Immature natural killer cell (primary cell): ENCODE measurements at regions not wholly inside any gene's neighbourhood (a gene's known extent, or its start where the extent isn't known, plus 50 kb on each side); places are given as distances from the start of the nearest gene placed in this dataset.
"Not testable (repeated sequence)": the region's sequence is repeated elsewhere in the genome, so short reads cannot be mapped to it uniquely, and the experiment has no call there.

Experiments used
- DNase-seq, 3 donors: peaks; one replicate each; pipeline ENCODE4 v3.0.0; 2022; ENCODE audit warnings: mixed read lengths in 1 of 3
- H3K27ac Mint-ChIP-seq, 6 donors: one replicate each; pipeline ENCODE4 v1.8.0; 2020; ENCODE audit warnings: mixed read lengths in 6 of 6, mild to moderate bottlenecking in 5 of 6, inconsistent platforms in 4 of 6, moderate library complexity in 3 of 6
- H3K27me3 Mint-ChIP-seq, 3 donors: one replicate each; pipeline ENCODE4 v1.8.0; 2020 to 2021; ENCODE audit warnings: low read depth in 3 of 3, mild to moderate bottlenecking in 3 of 3, mixed read lengths in 3 of 3, moderate library complexity in 3 of 3, inconsistent platforms in 1 of 3
- H3K36me3 Mint-ChIP-seq, 3 donors: one replicate each; pipeline ENCODE4 v1.8.0; 2020; ENCODE audit warnings: mixed read lengths in 3 of 3, inconsistent platforms in 2 of 3, mild to moderate bottlenecking in 2 of 3
- H3K4me1 Mint-ChIP-seq, 2 donors: one replicate each; pipeline ENCODE4 v1.8.0; 2020; ENCODE audit warnings: inconsistent platforms in 2 of 2, mild to moderate bottlenecking in 2 of 2, mixed read lengths in 2 of 2, moderate library complexity in 1 of 2
- H3K4me3 Mint-ChIP-seq, 5 donors: one replicate each; pipeline ENCODE4 v1.8.0; 2020; ENCODE audit warnings: mild to moderate bottlenecking in 5 of 5, mixed read lengths in 5 of 5, inconsistent platforms in 3 of 5, moderate library complexity in 3 of 5
- H3K9me3 Mint-ChIP-seq, 6 donors: one replicate each; pipeline ENCODE4 v1.8.0; 2020; ENCODE audit warnings: mild to moderate bottlenecking in 6 of 6, mixed read lengths in 6 of 6, inconsistent platforms in 4 of 6, moderate library complexity in 3 of 6

DNA sequence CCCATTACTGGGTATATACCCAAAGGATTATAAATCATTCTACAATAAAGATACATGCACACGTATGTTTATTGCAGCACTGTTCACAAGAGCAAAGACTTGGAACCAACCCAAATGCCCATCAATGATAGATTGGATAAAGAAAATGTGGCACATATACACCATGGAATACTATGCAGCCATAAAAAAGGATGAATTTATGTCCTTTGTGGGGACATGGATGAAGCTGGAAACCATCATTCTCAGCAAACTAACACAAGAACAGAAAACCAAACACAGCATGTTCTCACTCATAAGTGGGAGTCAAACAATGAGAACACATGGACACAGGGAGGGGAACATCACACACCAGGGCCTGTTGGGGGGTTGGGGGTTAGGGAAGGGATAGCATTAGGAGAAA is 484.9 kb upstream of the SLC35B3 start:
- H3K27ac Mint-ChIP-seq, H3K4me1 Mint-ChIP-seq, DNase-seq, H3K36me3 Mint-ChIP-seq, H3K4me3 Mint-ChIP-seq, H3K27me3 Mint-ChIP-seq: not testable (repeated sequence)
- H3K9me3 Mint-ChIP-seq: peaks cover 4 to 16% (median 8%) of the 10 kb centered on the region in 6 donors

DNA sequence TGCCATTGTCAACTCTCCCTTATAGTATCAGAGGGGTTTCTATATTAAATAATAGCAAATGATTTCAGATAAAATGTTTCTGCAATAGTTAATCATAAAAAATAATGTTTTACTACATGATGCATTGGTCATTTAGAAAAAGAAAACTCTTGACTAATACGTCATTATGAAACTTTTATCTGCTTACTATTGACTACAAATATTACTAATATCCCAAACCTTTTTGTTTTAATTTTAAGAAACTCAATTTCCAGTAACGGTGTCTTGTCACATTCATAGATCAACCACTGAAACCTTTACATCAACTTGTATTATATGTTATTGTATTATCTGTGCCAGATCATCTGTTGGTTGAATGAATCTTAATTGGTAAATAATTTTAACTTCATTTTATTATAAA is 482.9 kb upstream of the SLC35B3 start:
- H3K27ac Mint-ChIP-seq: no peak overlapping the region
- no peaks in the 10 kb centered on the region for H3K4me1 Mint-ChIP-seq

DNA sequence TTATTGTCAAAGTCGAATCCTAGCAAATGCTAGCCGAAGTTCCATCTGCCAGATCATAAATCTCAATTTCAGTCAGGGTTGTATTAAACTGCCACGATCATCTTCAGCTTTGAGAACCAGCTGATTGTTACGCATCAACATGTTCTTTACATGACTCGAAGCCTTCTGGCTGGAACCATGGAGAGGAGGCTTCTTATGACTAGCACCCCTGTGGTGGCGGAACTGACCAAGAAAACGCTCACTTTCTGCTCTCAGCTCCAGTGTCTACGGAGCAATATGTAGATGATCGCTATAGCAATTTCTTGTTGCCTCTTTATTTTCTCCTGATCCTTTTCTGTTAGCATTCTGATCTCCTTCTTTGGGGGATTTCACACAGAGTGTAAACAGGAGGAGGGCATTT is 479.4 kb upstream of the SLC35B3 start:
- Mint-ChIP-seq H3K4me3 (no peak overlapping the region), H3K4me1 (no peaks in the 10 kb centered on the region), H3K36me3 (no peaks in the 10 kb centered on the region), H3K9me3 (peaks cover 6 to 23% (median 11%) of the 10 kb centered on the region in 6 donors), H3K27me3 (no peaks in the 10 kb centered on the region), H3K27ac (no peak overlapping the region)
- DNase-seq: no peak

More for the DNA sequence above, 482.9 kb upstream of the SLC35B3 start:
- Mint-ChIP-seq H3K4me3 (no peak overlapping the region), H3K9me3 (peaks cover 6 to 21% (median 9%) of the 10 kb centered on the region in 6 donors), H3K36me3 (no peaks in the 10 kb centered on the region), H3K27me3 (no peaks in the 10 kb centered on the region)
- no peak for DNase-seq

DNA sequence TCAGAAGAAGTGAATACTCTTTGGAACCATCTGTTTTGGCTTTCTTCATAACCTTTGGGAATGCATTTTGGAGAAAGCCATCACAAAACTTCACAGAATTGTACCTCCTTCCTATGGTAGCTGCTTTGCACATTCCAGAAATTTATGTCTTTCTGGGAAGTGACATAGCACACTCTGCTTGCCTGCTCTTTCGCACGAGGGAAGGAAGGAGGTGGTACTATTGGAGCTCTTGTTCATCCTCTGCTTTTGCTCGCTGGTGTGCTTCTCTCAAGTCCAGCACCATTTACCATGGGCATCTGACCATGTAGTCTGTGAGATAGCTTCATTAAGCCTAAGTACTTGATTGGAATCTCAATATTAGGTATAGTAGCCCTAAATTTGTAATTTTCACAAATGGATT is 473.3 kb upstream of the SLC35B3 start:
- H3K27me3 Mint-ChIP-seq: no peaks in the 10 kb centered on the region
- no peak overlapping the region for H3K27ac Mint-ChIP-seq
- no peak for DNase-seq
- no peak overlapping the region for H3K4me3 Mint-ChIP-seq
- no peaks in the 10 kb centered on the region for H3K36me3 Mint-ChIP-seq
- H3K4me1 Mint-ChIP-seq: no peaks in the 10 kb centered on the region
- H3K9me3 Mint-ChIP-seq: peaks cover 0 to 20% (median 8%) of the 10 kb centered on the region in 6 donors

DNA sequence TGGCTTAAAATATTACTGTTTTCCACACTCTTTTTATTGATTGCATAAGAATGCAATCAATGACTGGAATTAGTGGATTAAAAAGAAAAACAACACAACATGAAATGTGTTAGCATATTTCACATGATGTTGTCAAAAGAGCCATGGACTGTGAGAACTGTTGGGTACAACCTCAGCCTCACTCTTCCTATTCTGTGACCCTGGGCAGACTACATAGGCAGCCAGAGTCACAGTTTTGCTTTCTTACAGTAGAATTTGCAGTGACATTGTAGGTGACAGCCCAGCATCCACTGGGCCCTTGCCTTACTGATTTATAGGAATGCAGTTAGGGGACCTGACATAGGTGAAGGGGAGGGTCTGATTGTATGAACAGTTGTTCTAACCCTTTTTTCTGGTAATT is 471.4 kb upstream of the SLC35B3 start:
- H3K4me3 Mint-ChIP-seq: no peak overlapping the region
- no peak for DNase-seq

DNA sequence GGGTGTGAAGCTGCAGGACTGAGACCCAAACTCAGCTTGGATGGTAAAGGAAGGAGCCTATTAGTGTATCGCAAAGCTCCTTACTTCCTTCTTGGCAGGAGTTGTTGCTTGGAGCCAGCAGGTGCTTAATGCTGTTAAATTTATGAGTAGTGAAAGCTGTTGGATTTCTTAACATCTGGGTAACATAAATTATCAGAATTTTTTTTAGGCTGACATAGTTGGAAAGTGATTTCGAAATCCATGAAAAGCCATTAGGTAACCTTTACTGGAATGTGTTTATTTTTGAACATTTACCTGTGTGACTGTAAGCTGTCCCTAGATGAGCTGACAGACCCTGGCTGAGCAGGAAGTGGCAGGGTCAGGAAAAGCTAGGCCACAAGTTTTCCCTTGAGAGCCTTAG is 470.4 kb upstream of the SLC35B3 start:
- no peak overlapping the region for H3K27ac Mint-ChIP-seq
- H3K27me3 Mint-ChIP-seq: no peaks in the 10 kb centered on the region
- no peak for DNase-seq
- no peak overlapping the region for H3K4me3 Mint-ChIP-seq
- H3K9me3 Mint-ChIP-seq: peaks cover 0 to 11% (median 2%) of the 10 kb centered on the region in 6 donors
- H3K36me3 Mint-ChIP-seq: no peaks in the 10 kb centered on the region
- H3K4me1 Mint-ChIP-seq: no peaks in the 10 kb centered on the region

More for the DNA sequence above, 471.4 kb upstream of the SLC35B3 start:
- Mint-ChIP-seq H3K27me3 (no peaks in the 10 kb centered on the region), H3K9me3 (peaks cover 0 to 20% (median 2%) of the 10 kb centered on the region in 6 donors), H3K4me1 (no peaks in the 10 kb centered on the region), H3K27ac (no peak overlapping the region), H3K36me3 (no peaks in the 10 kb centered on the region)

DNA sequence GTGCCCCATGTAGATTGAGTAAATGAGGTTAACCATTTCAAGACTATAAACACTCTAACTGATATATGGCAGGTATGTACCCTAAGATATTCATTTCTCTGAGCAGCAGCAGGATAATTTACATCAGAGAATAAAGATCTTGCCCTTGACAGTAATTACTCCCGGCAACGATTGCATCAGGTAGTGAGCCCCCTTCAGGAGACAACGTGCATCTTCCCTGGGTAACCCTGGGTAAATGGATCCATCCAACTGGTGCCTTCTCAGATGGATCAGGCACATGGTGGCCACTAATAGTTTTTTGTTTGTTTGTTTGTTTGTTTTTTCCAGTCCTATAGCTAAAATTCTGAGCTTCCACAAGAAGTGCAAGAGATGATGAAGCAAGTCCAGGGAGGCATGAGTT is 469.4 kb upstream of the SLC35B3 start:
- no peaks in the 10 kb centered on the region for H3K4me1 Mint-ChIP-seq
- H3K27me3 Mint-ChIP-seq: no peaks in the 10 kb centered on the region
- H3K36me3 Mint-ChIP-seq: no peaks in the 10 kb centered on the region
- H3K9me3 Mint-ChIP-seq: peaks cover 0 to 11% (median 2%) of the 10 kb centered on the region in 6 donors
- DNase-seq: no peak
- H3K4me3 Mint-ChIP-seq: no peak overlapping the region
- H3K27ac Mint-ChIP-seq: no peak overlapping the region

DNA sequence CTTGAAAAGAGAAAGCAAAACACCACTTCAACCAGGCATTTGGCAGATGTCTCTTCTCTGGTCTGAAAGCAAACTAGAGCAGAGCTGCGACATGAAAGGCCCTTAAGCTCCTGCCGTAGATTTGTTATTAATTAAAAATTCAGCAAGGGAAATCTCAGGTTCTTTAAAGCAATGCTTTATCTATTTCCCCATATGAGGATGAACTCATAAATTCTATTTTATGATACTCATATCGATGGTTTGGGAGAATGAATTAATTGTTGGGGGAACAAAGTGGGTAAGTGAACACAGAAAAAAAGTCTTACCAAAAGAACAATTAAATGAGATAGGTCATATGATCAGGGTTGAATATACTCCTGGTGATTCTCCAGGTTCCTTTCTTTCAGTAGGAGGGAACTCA is 464.7 kb upstream of the SLC35B3 start:
- H3K27ac Mint-ChIP-seq: no peak overlapping the region
- H3K4me1 Mint-ChIP-seq: no peaks in the 10 kb centered on the region
- H3K4me3 Mint-ChIP-seq: no peak overlapping the region
- H3K9me3 Mint-ChIP-seq: peaks cover 0 to 9% (median 1%) of the 10 kb centered on the region in 6 donors
- no peaks in the 10 kb centered on the region for H3K36me3 Mint-ChIP-seq
- DNase-seq: no peak
- no peaks in the 10 kb centered on the region for H3K27me3 Mint-ChIP-seq

DNA sequence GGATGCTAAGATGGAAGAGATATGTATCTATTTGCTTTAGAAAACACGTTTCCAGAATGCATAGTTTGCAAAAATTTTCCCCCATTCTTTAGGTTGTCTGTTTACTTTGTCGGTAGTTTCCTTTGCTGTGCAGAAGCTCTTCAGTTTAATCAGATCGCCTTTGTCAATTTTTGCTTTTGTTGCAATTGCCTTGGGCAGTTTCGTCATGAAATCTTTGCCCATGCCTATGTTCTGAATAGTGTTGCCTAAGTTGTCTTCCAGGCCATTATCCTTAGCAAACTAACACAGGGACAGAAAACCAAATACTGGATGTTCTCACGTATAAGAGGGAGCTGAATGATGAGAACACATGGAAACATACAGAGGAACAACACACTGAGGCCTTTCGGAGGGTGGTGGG is 454.2 kb upstream of the SLC35B3 start:
- no peaks in the 10 kb centered on the region for H3K36me3 Mint-ChIP-seq
- H3K4me3 Mint-ChIP-seq: no peak overlapping the region
- peaks cover 0 to 4% (median 0%) of the 10 kb centered on the region in 6 donors for H3K9me3 Mint-ChIP-seq
- no peak for DNase-seq
- H3K4me1 Mint-ChIP-seq: no peaks in the 10 kb centered on the region
- peaks cover 0 to 5% (median 2%) of the 10 kb centered on the region in 3 donors for H3K27me3 Mint-ChIP-seq
- H3K27ac Mint-ChIP-seq: no peak overlapping the region

DNA sequence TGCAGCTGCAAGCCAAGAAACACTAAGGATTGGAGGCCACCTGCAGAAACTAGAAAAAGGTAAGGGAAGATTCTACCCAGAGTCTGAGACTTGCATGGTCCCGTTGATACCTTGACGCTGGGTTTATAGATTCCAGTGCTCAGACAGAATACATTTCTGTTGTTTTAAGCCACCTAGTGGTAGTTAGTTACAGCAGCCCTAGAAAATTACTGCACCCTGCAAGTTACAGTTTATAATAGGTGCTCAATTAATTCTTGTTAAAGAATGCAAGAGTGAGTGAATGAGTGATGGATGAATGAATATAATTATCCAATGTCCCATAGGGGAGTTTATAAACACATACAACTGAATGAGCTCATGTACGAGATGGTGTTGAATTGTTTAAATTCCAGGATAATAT is 453.1 kb upstream of the SLC35B3 start:
- H3K27me3 Mint-ChIP-seq: peaks cover 0 to 5% (median 2%) of the 10 kb centered on the region in 3 donors
- H3K27ac Mint-ChIP-seq: no peak overlapping the region
- DNase-seq: no peak
- no peaks in the 10 kb centered on the region for H3K4me1 Mint-ChIP-seq
- peaks cover 0 to 4% (median 2%) of the 10 kb centered on the region in 6 donors for H3K9me3 Mint-ChIP-seq
- H3K4me3 Mint-ChIP-seq: no peak overlapping the region
- no peaks in the 10 kb centered on the region for H3K36me3 Mint-ChIP-seq

DNA sequence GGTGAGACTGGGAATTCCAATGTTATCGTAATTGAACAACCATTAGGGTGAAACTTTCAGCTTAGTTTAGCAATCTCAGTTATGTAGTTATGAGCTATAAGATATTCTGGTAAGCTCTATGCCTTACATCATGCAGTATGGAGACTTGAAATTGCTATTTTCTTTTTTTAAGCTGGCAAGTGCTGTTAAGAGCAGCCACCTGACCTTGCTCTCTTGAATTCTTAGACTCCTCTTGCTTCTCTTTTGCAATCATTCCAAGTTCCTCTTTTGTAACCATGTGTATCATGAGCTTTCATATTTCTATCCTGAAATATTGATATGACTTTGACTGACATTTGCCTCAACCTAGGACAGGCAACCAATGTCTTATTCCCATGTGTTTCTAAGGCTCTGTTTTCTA is 446.3 kb upstream of the SLC35B3 start:
- peaks cover 0 to 13% (median 3%) of the 10 kb centered on the region in 6 donors for H3K9me3 Mint-ChIP-seq
- H3K4me3 Mint-ChIP-seq: no peak overlapping the region
- no peak overlapping the region for H3K27ac Mint-ChIP-seq
- DNase-seq: no peak
- no peaks in the 10 kb centered on the region for H3K27me3 Mint-ChIP-seq
- no peaks in the 10 kb centered on the region for H3K36me3 Mint-ChIP-seq
- H3K4me1 Mint-ChIP-seq: no peaks in the 10 kb centered on the region

DNA sequence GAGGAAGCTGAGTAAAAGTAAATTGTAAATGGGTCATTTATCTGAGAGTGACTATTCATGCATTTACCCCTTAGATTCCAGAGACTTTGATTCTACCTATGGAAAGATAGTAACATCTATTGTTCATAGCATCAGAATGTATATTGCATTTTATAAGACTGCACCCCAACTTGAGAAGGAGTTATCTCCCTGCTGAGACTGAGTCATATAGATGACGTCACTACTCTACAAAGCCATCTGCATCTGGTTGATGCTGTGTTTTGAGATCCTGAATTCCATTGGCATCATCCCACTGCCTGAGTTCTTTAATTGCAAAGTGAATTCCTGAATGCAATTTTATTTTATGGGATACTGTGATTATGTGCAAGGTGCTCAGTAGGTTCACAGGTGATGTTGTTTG is 444.0 kb upstream of the SLC35B3 start:
- H3K27ac Mint-ChIP-seq: no peak overlapping the region
- H3K27me3 Mint-ChIP-seq: no peaks in the 10 kb centered on the region
- H3K9me3 Mint-ChIP-seq: peaks cover 0 to 11% (median 3%) of the 10 kb centered on the region in 6 donors
- no peak for DNase-seq
- H3K4me3 Mint-ChIP-seq: no peak overlapping the region
- no peaks in the 10 kb centered on the region for H3K36me3 Mint-ChIP-seq
- H3K4me1 Mint-ChIP-seq: no peaks in the 10 kb centered on the region

DNA sequence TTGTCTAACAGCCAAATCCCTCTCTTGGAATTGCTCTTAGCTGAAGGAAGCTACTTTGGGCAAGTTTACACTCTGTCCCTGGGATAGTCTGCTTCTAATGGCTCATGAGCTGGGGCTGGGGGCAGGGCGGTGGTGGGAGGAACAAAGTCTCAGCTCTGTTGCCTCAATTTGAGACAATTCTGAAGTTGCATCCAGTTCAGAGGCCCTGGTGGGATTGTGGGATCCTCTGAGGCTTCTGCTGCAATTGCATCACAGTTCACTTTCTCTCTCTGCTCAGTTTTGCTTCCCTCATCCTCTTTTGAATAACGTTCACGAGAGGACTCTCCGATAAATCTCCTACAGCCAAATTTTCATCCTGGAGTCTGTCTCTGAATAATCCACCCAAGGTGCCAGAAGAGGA is 440.6 kb upstream of the SLC35B3 start:
- Mint-ChIP-seq H3K9me3 (peaks cover 2 to 9% (median 4%) of the 10 kb centered on the region in 6 donors), H3K4me1 (no peaks in the 10 kb centered on the region), H3K4me3 (no peak overlapping the region)

DNA sequence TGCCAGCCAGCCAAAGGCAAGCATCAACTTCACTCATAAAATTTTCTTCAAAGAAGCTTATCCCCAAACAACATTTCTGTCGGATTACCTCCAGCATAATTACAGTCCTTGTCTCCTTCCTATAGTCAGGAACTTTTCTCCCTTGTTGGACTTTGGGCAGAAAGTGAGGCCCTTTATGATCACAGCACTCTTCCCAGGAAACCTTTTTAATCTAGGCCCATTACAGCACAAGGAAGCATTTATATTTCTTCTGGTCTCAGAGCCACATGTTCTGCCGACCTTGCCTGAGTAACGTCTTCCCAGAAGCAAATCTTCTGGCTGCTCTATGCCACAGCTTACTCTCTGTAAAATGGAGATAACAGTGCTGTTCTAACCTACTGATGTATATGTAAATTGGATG is 437.2 kb upstream of the SLC35B3 start:
- no peaks in the 10 kb centered on the region for H3K4me1 Mint-ChIP-seq
- H3K9me3 Mint-ChIP-seq: peaks cover 0 to 5% (median 2%) of the 10 kb centered on the region in 6 donors
- no peaks in the 10 kb centered on the region for H3K36me3 Mint-ChIP-seq
- H3K27me3 Mint-ChIP-seq: no peaks in the 10 kb centered on the region
- DNase-seq: no peak
- H3K4me3 Mint-ChIP-seq: no peak overlapping the region
- no peak overlapping the region for H3K27ac Mint-ChIP-seq

More for the DNA sequence above, 440.6 kb upstream of the SLC35B3 start:
- DNase-seq: no peak
- Mint-ChIP-seq H3K27me3 (no peaks in the 10 kb centered on the region), H3K36me3 (no peaks in the 10 kb centered on the region), H3K27ac (no peak overlapping the region)

DNA sequence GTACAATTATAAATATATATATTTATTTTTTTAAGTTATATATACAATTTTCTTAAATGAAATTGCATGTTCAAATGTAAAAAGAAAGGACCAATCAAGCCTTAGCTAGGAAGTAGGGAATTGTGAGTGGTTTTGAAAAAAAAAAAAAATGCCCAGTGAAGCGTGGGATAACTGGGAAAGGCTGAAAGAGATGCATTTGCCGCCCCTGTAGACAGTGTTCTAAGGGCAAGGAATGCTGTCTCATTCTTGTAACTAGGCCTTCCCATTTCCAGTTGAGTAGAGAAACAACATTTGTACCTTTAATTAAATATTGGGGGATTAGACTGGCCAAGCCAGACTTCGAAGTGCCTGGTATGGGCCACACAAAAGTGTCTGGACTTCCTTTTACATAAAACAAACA is 430.1 kb upstream of the SLC35B3 start:
- H3K4me1 Mint-ChIP-seq: no peaks in the 10 kb centered on the region
- no peaks in the 10 kb centered on the region for H3K36me3 Mint-ChIP-seq
- no peaks in the 10 kb centered on the region for H3K27me3 Mint-ChIP-seq
- peaks cover 0 to 9% (median under 1%) of the 10 kb centered on the region in 6 donors for H3K9me3 Mint-ChIP-seq
- no peak overlapping the region for H3K27ac Mint-ChIP-seq
- H3K4me3 Mint-ChIP-seq: no peak overlapping the region
- DNase-seq: no peak
